ENCODE measurements at regions not wholly inside any gene's neighbourhood (a gene's known extent, or its start where the extent isn't known, plus 50 kb on each side); places are given as distances from the start of the nearest gene placed in this dataset.

GRCh38 chr18:6559296-6559695 lies 144.6 kb upstream of the L3MBTL4 start:
- no peaks in the 10 kb centered on the region for H3K9me3 ChIP-seq (ENCODE audit: control extremely low read depth in 1 of 3, control insufficient read depth in 2 of 3, insufficient read depth in 1 of 3, low read length in 2 of 3)
- Mint-ChIP-seq H3K9me3 (ENCODE audit: insufficient read depth) (peaks cover 2% of the 10 kb centered on the region), H3K4me3 (no peak overlapping the region), H3K27me3 (peaks cover 4% of the 10 kb centered on the region), H3K4me1 (no peaks in the 10 kb centered on the region), H3K27ac (no peak overlapping the region)
- H3K4me1 ChIP-seq (ENCODE audit: control insufficient read depth in 2 of 2, insufficient read depth in 2 of 2, low read length in 2 of 2), result no peaks in the 10 kb centered on the region
- ATAC-seq (ENCODE audit: low read depth), result no peak
- no peak overlapping the region for H3K9ac ChIP-seq (ENCODE audit: low read length)
- no peak overlapping the region for H3K27ac ChIP-seq (ENCODE audit: low read length in 2 of 2)
- H3K4me2 ChIP-seq (replicated peaks; ENCODE audit: low read depth, low read length, poor library complexity, severe bottlenecking), result no peak overlapping the region
- TF ChIP-seq CTCF (IDR thresholded peaks at IDR 0.05), result no peak
- TF ChIP-seq EZH2 (IDR thresholded peaks at IDR 0.05; ENCODE audit: borderline replicate concordance, insufficient read depth, low read depth, low read length, poor library complexity, severe bottlenecking), result no peak
- H2AFZ ChIP-seq (ENCODE audit: insufficient read depth, low read depth, low read length, poor library complexity, severe bottlenecking), result no peak overlapping the region
- H3K4me3 ChIP-seq (ENCODE audit: control extremely low read depth in 1 of 5, extremely low read depth in 1 of 5, insufficient read depth in 1 of 5, low read depth in 2 of 5, low read length in 4 of 5), result no peak overlapping the region
- no CpG with 5 or more reads among the region's 1 CpG for WGBS (ENCODE audit: insufficient coverage)
- DNase-seq, result no peak
- POLR2A ChIA-PET, result no interaction called here
- H3K79me2 ChIP-seq (ENCODE audit: control insufficient read depth, insufficient read depth, low read length), result no peaks in the 10 kb centered on the region
- intact Hi-C loops (cut with micrococcal nuclease), result no loop called here
- no peaks in the 10 kb centered on the region for H4K20me1 ChIP-seq (ENCODE audit: control insufficient read depth, insufficient read depth, low read length, poor library complexity, severe bottlenecking)
- no peaks in the 10 kb centered on the region for H3K36me3 ChIP-seq (replicated peaks in 1 of 2; ENCODE audit: control extremely low read depth in 1 of 2, control insufficient read depth in 1 of 2, extremely low read depth in 1 of 2, insufficient read depth in 2 of 2, low read length in 1 of 2)
- no peaks in the 10 kb centered on the region for H3K27me3 ChIP-seq (replicated peaks in 1 of 4; ENCODE audit: control extremely low read depth in 1 of 4, control insufficient read depth in 3 of 4, insufficient read depth in 4 of 4, low read length in 3 of 4)
- CTCF ChIA-PET, result no interaction called here

- intact Hi-C loops (cut with micrococcal nuclease), result no loop called here
Measured at GRCh38 chr18:6561016-6561415, 146.3 kb upstream of the L3MBTL4 start.

More at GRCh38 chr18:6561016-6561415, 146.3 kb upstream of the L3MBTL4 start:
- no peak overlapping the region for H2AFZ ChIP-seq (ENCODE audit: insufficient read depth, low read depth, low read length, poor library complexity, severe bottlenecking)
- no peak overlapping the region for H3K9ac ChIP-seq (ENCODE audit: low read length)
- ATAC-seq (ENCODE audit: low read depth), result no peak
- H3K79me2 ChIP-seq (ENCODE audit: control insufficient read depth, insufficient read depth, low read length), result no peaks in the 10 kb centered on the region
- ChIA-PET POLR2A (no interaction called here), CTCF (no interaction called here)
- H3K27ac ChIP-seq (ENCODE audit: low read length in 2 of 2), result no peak overlapping the region
- Mint-ChIP-seq H3K27me3 (peaks cover 4% of the 10 kb centered on the region), H3K27ac (no peak overlapping the region), H3K4me1 (no peaks in the 10 kb centered on the region), H3K9me3 (ENCODE audit: insufficient read depth) (peaks cover 2% of the 10 kb centered on the region), H3K4me3 (no peak overlapping the region)
- H3K4me2 ChIP-seq (replicated peaks; ENCODE audit: low read depth, low read length, poor library complexity, severe bottlenecking), result no peak overlapping the region
- H4K20me1 ChIP-seq (ENCODE audit: control insufficient read depth, insufficient read depth, low read length, poor library complexity, severe bottlenecking), result no peaks in the 10 kb centered on the region
- no peaks in the 10 kb centered on the region for H3K4me1 ChIP-seq (ENCODE audit: control insufficient read depth in 2 of 2, insufficient read depth in 2 of 2, low read length in 2 of 2)
- TF ChIP-seq EZH2 (IDR thresholded peaks at IDR 0.05; ENCODE audit: borderline replicate concordance, insufficient read depth, low read depth, low read length, poor library complexity, severe bottlenecking) (no peak), CTCF (IDR thresholded peaks at IDR 0.05) (no peak)
- no peak for DNase-seq
- no peaks in the 10 kb centered on the region for H3K27me3 ChIP-seq (replicated peaks in 1 of 4; ENCODE audit: control extremely low read depth in 1 of 4, control insufficient read depth in 3 of 4, insufficient read depth in 4 of 4, low read length in 3 of 4)
- H3K9me3 ChIP-seq (ENCODE audit: control extremely low read depth in 1 of 3, control insufficient read depth in 2 of 3, insufficient read depth in 1 of 3, low read length in 2 of 3), result no peaks in the 10 kb centered on the region
- H3K4me3 ChIP-seq (ENCODE audit: control extremely low read depth in 1 of 5, extremely low read depth in 1 of 5, insufficient read depth in 1 of 5, low read depth in 2 of 5, low read length in 4 of 5), result no peak overlapping the region
- WGBS (ENCODE audit: insufficient coverage), result 97% methylated on average over 3 of the region's 9 CpGs
- no peaks in the 10 kb centered on the region for H3K36me3 ChIP-seq (replicated peaks in 1 of 2; ENCODE audit: control extremely low read depth in 1 of 2, control insufficient read depth in 1 of 2, extremely low read depth in 1 of 2, insufficient read depth in 2 of 2, low read length in 1 of 2)
